GM06990 (cell line): ENCODE measurements at regions not wholly inside any gene's neighbourhood (a gene's known extent, or its start where the extent isn't known, plus 50 kb on each side); places are given as distances from the start of the nearest gene placed in this dataset.

Experiments
- DNase-seq: peaks from one replicate; pipeline ENCODE4 v3.0.0-alpha.2; 2011; ENCODE audit not compliant: insufficient read length; ENCODE audit errors: extremely low read depth
- H3K27me3 ChIP-seq: replicated peaks from 2 replicates; pipeline ENCODE4 v1.6.0; 2011; ENCODE audit warnings: low read length; ENCODE audit not compliant: control insufficient read depth, insufficient read depth
- H3K36me3 ChIP-seq: 2 replicates; pipeline ENCODE4 v1.5.1; 2011; ENCODE audit warnings: low read length; ENCODE audit not compliant: control insufficient read depth, insufficient read depth
- H3K4me3 ChIP-seq: replicated peaks from 2 replicates; pipeline ENCODE4 v1.5.1; 2011; ENCODE audit warnings: low read depth, mild to moderate bottlenecking, control low read depth, low read length
- CTCF ChIP-seq: IDR thresholded peaks from 2 replicates; pipeline ENCODE4 v1.5.1; 2011; ENCODE audit warnings: low read length, control low read depth, mild to moderate bottlenecking, inconsistent platforms; ENCODE audit not compliant: insufficient read depth, poor library complexity, severe bottlenecking

DNA sequence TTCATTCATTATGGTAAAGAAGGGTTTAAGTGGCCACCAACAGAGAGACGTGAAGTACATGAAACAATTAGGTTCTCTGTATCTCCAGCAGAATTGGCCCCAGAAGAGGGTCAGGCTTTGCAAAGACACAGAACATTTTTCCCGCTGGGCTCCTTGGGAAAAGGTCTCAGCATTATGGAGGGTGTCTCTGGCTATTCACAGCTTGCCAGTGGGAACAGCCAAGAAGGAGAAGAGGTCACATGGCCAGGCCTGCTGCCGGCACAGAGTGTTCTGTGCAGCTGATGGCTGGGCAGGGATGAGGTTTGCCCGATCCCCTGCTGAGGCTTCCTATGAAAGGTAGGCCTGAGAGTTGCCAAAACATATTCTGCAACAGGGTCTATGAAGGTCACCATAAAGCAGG lies 77.8 kb upstream of the LPP start:
- no peaks in the 10 kb centered on the region for H3K36me3 ChIP-seq
- H3K4me3 ChIP-seq: no peak overlapping the region
- H3K27me3 ChIP-seq: no peaks in the 10 kb centered on the region
- no peak for DNase-seq
- no peak for TF ChIP-seq CTCF

GRCh38 chr3:188077160-188077799 lies 76.7 kb upstream of the LPP start:
- Histone ChIP-seq H3K4me3 (no peak overlapping the region), H3K27me3 (no peaks in the 10 kb centered on the region), H3K36me3 (no peaks in the 10 kb centered on the region)
- DNase-seq: no peak
- no peak for TF ChIP-seq CTCF

DNA sequence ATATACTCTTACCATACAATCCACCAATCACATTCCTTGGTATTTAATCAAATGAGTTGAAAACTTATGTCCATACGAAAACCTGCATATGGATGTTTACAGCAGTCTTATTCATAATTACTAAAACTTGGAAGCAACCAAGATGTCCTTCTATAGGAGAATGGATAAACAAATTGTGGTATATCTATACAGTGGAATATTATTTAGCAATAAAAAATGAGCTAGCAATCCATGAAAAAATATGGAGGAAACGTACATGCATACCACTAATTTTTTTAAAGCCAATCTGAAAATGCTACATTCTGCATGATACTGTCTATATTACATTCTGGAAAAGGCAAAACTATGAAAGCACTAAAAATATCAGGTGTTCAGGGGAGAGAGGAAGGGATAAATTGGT lies 73.9 kb upstream of the LPP start:
- no peak for DNase-seq
- H3K36me3 ChIP-seq: no peaks in the 10 kb centered on the region
- no peak for TF ChIP-seq CTCF
- no peaks in the 10 kb centered on the region for H3K27me3 ChIP-seq
- H3K4me3 ChIP-seq: no peak overlapping the region

DNA sequence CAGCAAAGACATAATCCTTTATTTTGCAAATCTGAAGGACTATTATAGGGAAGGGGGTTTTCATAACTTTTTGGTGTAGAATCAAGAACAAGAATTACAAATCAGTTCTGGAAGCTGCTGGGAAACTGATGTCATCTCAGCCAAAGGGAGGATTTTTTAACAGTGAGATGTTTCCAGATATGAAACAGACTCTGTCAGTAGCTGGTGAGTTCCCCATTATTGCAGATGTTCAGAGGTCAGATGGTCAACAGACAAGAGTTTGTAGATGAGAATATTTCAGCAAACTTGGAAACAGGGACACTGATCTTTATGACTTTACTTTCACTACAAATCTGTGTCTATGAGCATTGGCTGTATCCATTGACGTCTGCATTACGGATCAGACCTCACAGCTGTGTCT lies 71.9 kb upstream of the LPP start:
- Histone ChIP-seq H3K27me3 (no peaks in the 10 kb centered on the region; the same call in 1 of the 2 replicates), H3K4me3 (no peak overlapping the region), H3K36me3 (no peaks in the 10 kb centered on the region)
- TF ChIP-seq CTCF: no peak
- no peak for DNase-seq

GRCh38 chr3:188082450-188082849 lies 71.5 kb upstream of the LPP start:
- Histone ChIP-seq H3K4me3 (no peak overlapping the region), H3K36me3 (no peaks in the 10 kb centered on the region), H3K27me3 (no peaks in the 10 kb centered on the region; the same call in 1 of the 2 replicates)
- DNase-seq: no peak
- no peak for TF ChIP-seq CTCF

DNA sequence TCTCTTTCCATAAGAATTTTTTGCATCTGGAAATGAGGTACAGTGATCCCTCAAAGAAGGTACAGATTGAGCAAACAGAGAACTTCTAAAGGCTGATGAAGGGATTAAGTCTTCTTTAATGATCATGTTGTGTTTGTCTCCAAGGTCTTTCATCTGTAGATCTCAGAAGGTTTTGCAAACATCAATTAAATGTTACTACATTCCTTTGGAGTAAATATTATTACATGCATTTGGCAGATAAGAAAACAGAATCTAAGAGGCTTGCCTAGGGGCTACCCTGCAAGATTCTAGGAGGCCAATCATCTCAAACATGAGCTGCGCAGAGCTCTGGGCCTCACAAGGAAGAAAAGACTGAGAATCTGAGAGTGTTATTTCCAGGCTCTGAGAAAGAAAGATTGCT lies 70.9 kb upstream of the LPP start:
- Histone ChIP-seq H3K36me3 (no peaks in the 10 kb centered on the region), H3K4me3 (no peak overlapping the region), H3K27me3 (no peaks in the 10 kb centered on the region; the same call in 1 of the 2 replicates)
- no peak for DNase-seq
- no peak for TF ChIP-seq CTCF
